GM12874 (cell line): ENCODE measurements at regions not wholly inside any gene's neighbourhood (a gene's known extent, or its start where the extent isn't known, plus 50 kb on each side); places are given as distances from the start of the nearest gene placed in this dataset.

Experiments
- CTCF ChIP-seq: IDR thresholded peaks from 2 replicates; pipeline ENCODE4 v1.5.1; 2011; ENCODE audit warnings: low read depth, mild to moderate bottlenecking, control low read depth, low read length, moderate library complexity; ENCODE audit not compliant: insufficient read depth

GRCh38 chr13:50274181-50274580 lies 258.9 kb downstream of the KCNRG start:
- no peak for TF ChIP-seq CTCF

- TF ChIP-seq CTCF = no peak
These were observed 260.3 kb downstream of the KCNRG start for GRCh38 chr13:50275392-50276063.

- no peak for TF ChIP-seq CTCF
These were observed 261.3 kb downstream of the KCNRG start for GRCh38 chr13:50276550-50276949.

- no peak for TF ChIP-seq CTCF
These were observed 261.9 kb downstream of the KCNRG start for GRCh38 chr13:50277127-50277526.

GRCh38 chr13:50277906-50278305 lies 262.7 kb downstream of the KCNRG start:
- no peak for TF ChIP-seq CTCF

- no peak for TF ChIP-seq CTCF
These were observed 265.2 kb downstream of the KCNRG start for GRCh38 chr13:50280441-50280937.

- no peak for TF ChIP-seq CTCF
These were observed 266.8 kb downstream of the KCNRG start for GRCh38 chr13:50282016-50282415.
